Mammary epithelial cell (primary cell): ENCODE measurements at regions not wholly inside any gene's neighbourhood (a gene's known extent, or its start where the extent isn't known, plus 50 kb on each side); places are given as distances from the start of the nearest gene placed in this dataset.

Experiments used
- CTCF ChIP-seq, 2 donors: IDR thresholded peaks in 1 of 2; conservative IDR thresholded peaks in 1 of 2; 2 replicates each; pipeline ENCODE4 v1.5.1; 2011 to 2012; ENCODE audit warnings: inconsistent platforms in 2 of 2, low read length in 2 of 2, mild to moderate bottlenecking in 2 of 2, control low read depth in 1 of 2, low read depth in 1 of 2; ENCODE audit not compliant: insufficient read depth in 1 of 2; ENCODE audit errors: extremely low read depth in 1 of 2
- EZH2 ChIP-seq: IDR thresholded peaks from 2 replicates; pipeline ENCODE4 v1.6.1; 2012; ENCODE audit warnings: low read length, inconsistent platforms, borderline replicate concordance

- no peak for TF ChIP-seq CTCF (conservative IDR thresholded peaks at IDR 0.05 in 1 of 2, IDR thresholded peaks at IDR 0.05 in 1 of 2; ENCODE audit: extremely low read depth in 1 of 2, insufficient read depth in 1 of 2, low read depth in 1 of 2, low read length in 2 of 2)
- TF ChIP-seq EZH2: no peak
Measured at GRCh38 chr1:219488275-219488674, 124.6 kb downstream of the ZC3H11B start.
